ENCODE measurements at regions not wholly inside any gene's neighbourhood (a gene's known extent, or its start where the extent isn't known, plus 50 kb on each side); places are given as distances from the start of the nearest gene placed in this dataset.

DNA sequence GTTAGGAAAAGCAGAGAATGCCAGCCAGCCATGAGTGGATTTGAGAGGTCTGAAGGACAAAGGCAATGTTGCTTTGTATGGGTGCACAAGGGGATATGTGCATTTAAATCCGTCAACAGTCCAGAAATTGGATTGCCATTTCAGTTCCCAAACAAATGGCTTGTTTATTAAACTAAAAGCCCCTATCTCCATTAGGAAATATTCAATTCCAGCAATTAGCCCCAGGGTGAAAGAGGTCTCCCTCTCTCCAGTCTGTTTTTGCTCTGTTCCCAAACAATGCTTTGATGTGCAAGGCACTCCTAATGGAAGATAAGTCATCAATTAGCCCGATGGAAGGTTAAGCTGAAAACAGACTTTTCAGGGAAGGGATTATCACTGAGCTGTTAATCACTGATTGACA is 101.3 kb downstream of the C9orf152 start:
- TF ChIP-seq, protein P1, sequence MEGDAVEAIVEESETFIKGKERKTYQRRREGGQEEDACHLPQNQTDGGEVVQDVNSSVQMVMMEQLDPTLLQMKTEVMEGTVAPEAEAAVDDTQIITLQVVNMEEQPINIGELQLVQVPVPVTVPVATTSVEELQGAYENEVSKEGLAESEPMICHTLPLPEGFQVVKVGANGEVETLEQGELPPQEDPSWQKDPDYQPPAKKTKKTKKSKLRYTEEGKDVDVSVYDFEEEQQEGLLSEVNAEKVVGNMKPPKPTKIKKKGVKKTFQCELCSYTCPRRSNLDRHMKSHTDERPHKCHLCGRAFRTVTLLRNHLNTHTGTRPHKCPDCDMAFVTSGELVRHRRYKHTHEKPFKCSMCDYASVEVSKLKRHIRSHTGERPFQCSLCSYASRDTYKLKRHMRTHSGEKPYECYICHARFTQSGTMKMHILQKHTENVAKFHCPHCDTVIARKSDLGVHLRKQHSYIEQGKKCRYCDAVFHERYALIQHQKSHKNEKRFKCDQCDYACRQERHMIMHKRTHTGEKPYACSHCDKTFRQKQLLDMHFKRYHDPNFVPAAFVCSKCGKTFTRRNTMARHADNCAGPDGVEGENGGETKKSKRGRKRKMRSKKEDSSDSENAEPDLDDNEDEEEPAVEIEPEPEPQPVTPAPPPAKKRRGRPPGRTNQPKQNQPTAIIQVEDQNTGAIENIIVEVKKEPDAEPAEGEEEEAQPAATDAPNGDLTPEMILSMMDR (IDR thresholded peaks at IDR 0.05; ENCODE audit: insufficient read depth, low read depth, low read length) = no peak
- no peak for TF ChIP-seq EZH2 (IDR thresholded peaks at IDR 0.05; ENCODE audit: insufficient read depth, low read length)
